Body of pancreas (tissue), 4 donors: ENCODE measurements at regions not wholly inside any gene's neighbourhood (a gene's known extent, or its start where the extent isn't known, plus 50 kb on each side); places are given as distances from the start of the nearest gene placed in this dataset.

Experiments
- POLR2A ChIP-seq, 3 donors: fragments of 450-650 bp; IDR thresholded peaks; one replicate each; pipeline ENCODE4 v1.6.1; 2016; ENCODE audit warnings: antibody characterized with exemption in 3 of 3, mild to moderate bottlenecking in 2 of 3
- TF ChIP-seq, protein P1 (sequence below), 7 experiments: fragments of 450-650 bp in 4 of 7; fragments of 200-600 bp in 3 of 7; sonication (generic) in 3 of 7; IDR thresholded peaks; one replicate each; pipeline ENCODE4 v1.5.1; 2016 to 2019; ENCODE audit warnings: antibody characterized with exemption in 7 of 7

DNA sequence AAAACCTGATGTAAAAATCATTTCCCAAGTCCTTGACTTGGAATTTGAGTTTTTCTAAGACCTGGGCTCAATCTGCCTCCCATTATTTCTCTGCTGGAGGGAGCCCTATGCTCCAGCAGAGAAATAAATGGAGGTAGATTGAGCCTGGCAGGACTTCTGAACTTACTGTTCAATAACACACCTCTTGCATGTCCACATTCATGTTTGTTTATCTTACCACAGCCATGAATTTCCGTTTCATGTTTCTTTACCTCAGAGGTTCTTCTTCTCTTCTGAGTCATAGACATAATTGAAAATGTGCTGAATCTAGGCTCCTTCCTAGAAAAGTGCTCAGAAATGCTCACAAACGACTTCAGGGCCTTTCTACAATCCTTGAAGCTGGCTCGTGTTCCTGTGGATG lies 170.8 kb downstream of the PMAIP1 start:
- TF ChIP-seq, protein P1, sequence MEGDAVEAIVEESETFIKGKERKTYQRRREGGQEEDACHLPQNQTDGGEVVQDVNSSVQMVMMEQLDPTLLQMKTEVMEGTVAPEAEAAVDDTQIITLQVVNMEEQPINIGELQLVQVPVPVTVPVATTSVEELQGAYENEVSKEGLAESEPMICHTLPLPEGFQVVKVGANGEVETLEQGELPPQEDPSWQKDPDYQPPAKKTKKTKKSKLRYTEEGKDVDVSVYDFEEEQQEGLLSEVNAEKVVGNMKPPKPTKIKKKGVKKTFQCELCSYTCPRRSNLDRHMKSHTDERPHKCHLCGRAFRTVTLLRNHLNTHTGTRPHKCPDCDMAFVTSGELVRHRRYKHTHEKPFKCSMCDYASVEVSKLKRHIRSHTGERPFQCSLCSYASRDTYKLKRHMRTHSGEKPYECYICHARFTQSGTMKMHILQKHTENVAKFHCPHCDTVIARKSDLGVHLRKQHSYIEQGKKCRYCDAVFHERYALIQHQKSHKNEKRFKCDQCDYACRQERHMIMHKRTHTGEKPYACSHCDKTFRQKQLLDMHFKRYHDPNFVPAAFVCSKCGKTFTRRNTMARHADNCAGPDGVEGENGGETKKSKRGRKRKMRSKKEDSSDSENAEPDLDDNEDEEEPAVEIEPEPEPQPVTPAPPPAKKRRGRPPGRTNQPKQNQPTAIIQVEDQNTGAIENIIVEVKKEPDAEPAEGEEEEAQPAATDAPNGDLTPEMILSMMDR (IDR thresholded peaks at IDR 0.05), result no peak
- TF ChIP-seq POLR2A (IDR thresholded peaks at IDR 0.05), result no peak
